Adrenal gland (tissue), 5 donors: ENCODE measurements at regions not wholly inside any gene's neighbourhood (a gene's known extent, or its start where the extent isn't known, plus 50 kb on each side); places are given as distances from the start of the nearest gene placed in this dataset.

Experiments
- POLR2A ChIP-seq, 2 donors: fragments of 450-650 bp; IDR thresholded peaks; one replicate each; pipeline ENCODE4 v1.6.1; 2017; ENCODE audit warnings: antibody characterized with exemption in 2 of 2, mild to moderate bottlenecking in 2 of 2, moderate library complexity in 1 of 2
- TF ChIP-seq, protein P1 (sequence below), 6 experiments: fragments of 450-650 bp in 4 of 6; fragments of 200-600 bp in 2 of 6; sonication (generic) in 1 of 6; IDR thresholded peaks; 1 replicate in 5 of 6; 2 replicates in 1 of 6; pipeline versions ENCODE4 v1.5.1 to v1.8.0; 2016 to 2021; ENCODE audit warnings: antibody characterized with exemption in 6 of 6, mild to moderate bottlenecking in 2 of 6, moderate library complexity in 1 of 6
- donor health status: DM: no; HTN: no; CAD: no.

DNA sequence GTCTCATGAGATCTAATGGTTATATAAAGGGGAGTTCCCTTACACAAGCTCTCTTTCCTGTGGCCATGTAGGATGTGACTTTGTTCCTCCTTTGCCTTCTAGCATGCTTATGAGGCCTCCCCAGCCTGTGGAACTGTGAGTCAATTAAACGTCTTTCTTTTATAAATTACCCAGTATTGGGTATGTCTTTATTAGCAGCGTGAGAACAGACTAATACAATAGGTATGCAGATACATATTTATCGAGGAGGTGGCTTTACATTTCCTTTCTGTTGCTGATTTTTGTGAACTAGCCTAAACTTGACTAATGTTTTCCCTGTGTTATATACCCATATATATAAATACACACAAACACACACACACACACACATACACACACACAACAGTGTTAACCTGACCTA, 80.2 kb downstream of the VCX2 start:
- TF ChIP-seq, protein P1, sequence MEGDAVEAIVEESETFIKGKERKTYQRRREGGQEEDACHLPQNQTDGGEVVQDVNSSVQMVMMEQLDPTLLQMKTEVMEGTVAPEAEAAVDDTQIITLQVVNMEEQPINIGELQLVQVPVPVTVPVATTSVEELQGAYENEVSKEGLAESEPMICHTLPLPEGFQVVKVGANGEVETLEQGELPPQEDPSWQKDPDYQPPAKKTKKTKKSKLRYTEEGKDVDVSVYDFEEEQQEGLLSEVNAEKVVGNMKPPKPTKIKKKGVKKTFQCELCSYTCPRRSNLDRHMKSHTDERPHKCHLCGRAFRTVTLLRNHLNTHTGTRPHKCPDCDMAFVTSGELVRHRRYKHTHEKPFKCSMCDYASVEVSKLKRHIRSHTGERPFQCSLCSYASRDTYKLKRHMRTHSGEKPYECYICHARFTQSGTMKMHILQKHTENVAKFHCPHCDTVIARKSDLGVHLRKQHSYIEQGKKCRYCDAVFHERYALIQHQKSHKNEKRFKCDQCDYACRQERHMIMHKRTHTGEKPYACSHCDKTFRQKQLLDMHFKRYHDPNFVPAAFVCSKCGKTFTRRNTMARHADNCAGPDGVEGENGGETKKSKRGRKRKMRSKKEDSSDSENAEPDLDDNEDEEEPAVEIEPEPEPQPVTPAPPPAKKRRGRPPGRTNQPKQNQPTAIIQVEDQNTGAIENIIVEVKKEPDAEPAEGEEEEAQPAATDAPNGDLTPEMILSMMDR (IDR thresholded peaks at IDR 0.05): no peak
- TF ChIP-seq POLR2A (IDR thresholded peaks at IDR 0.05): no peak
